Endothelial cell of umbilical vein (primary cell): ENCODE measurements at regions not wholly inside any gene's neighbourhood (a gene's known extent, or its start where the extent isn't known, plus 50 kb on each side); places are given as distances from the start of the nearest gene placed in this dataset.

Experiments
- BruUV-seq: library from RNA; stranded (reverse); fragments of 400-500 nt; replicated peaks from 2 replicates; lab custom pipeline; 2021; lab: Mats Ljungman, UMichigan
- CTCF ChIA-PET: fragments of 300-600, 350-600 bp; sonication (Branson Sonifier 250); formaldehyde crosslinking; loops from one replicate; lab custom pipeline; 2021; ENCODE audit warnings: antibody characterized with exemption, inconsistent platforms; lab: Charles Lee
- POLR2A ChIA-PET: fragments of 300-600, 350-600 bp; sonication (Branson Sonifier 250); formaldehyde crosslinking; loops from one replicate; lab custom pipeline; 2021; ENCODE audit warnings: antibody characterized with exemption, inconsistent platforms; lab: Charles Lee
- DNase-seq: peaks from one replicate; pipeline ENCODE4 v3.0.0-alpha.2; 2011; ENCODE audit warnings: low read depth, low spot score
- FAIRE-seq: peaks from 2 replicates; lab custom pipeline; 2011; peaks lifted over from hg19 to GRCh38; lab: Jason Lieb, UNC
- H2AFZ ChIP-seq: 2 replicates; pipeline ENCODE4 v1.6.0; 2012; ENCODE audit warnings: low read depth, low read length, control low read depth, inconsistent platforms
- H3K27ac ChIP-seq: 2 replicates; pipeline ENCODE4 v1.5.1; 2011; ENCODE audit warnings: low read depth, mild to moderate bottlenecking, control low read depth, low read length, moderate library complexity; ENCODE audit not compliant: insufficient read depth
- H3K27me3 ChIP-seq, 2 experiments: 2 replicates each; pipeline versions ENCODE4 v1.6.0 to v1.6.1; 2011; ENCODE audit warnings: low read length in 2 of 2, mixed read lengths in 1 of 2; ENCODE audit not compliant: control insufficient read depth in 2 of 2, insufficient read depth in 2 of 2
- H3K36me3 ChIP-seq, 2 experiments: 2 replicates in 1 of 2; 3 replicates in 1 of 2; pipeline ENCODE4 v1.5.1; 2011; ENCODE audit warnings: low read length in 2 of 2, mild to moderate bottlenecking in 1 of 2, moderate library complexity in 1 of 2; ENCODE audit not compliant: control insufficient read depth in 2 of 2, insufficient read depth in 2 of 2; ENCODE audit errors: extremely low read depth in 1 of 2
- H3K4me1 ChIP-seq: 3 replicates; pipeline ENCODE4 v1.5.1; 2011; ENCODE audit warnings: mild to moderate bottlenecking, low read length; ENCODE audit not compliant: control insufficient read depth, insufficient read depth; ENCODE audit errors: extremely low read depth
- H3K4me2 ChIP-seq: 2 replicates; pipeline ENCODE4 v1.6.1; 2011; ENCODE audit warnings: low read length, control low read depth, mixed read lengths; ENCODE audit not compliant: insufficient read depth
- H3K4me3 ChIP-seq, 3 experiments: fragments of 200-600 bp in 1 of 3; sonication (generic), shearing (Covaris generic) in 1 of 3; replicated peaks in 1 of 3; 2 replicates each; pipeline ENCODE4 v1.5.1; 2011 to 2016; ENCODE audit warnings: control low read depth in 3 of 3, low read length in 3 of 3, mild to moderate bottlenecking in 2 of 3, inconsistent platforms in 1 of 3, low read depth in 1 of 3, moderate library complexity in 1 of 3; ENCODE audit not compliant: insufficient read depth in 1 of 3
- H3K79me2 ChIP-seq: 2 replicates; pipeline ENCODE4 v1.6.0; 2012; ENCODE audit warnings: low read length, inconsistent platforms; ENCODE audit not compliant: control insufficient read depth, insufficient read depth
- H3K9ac ChIP-seq: replicated peaks from 2 replicates; pipeline ENCODE3; 2011; ENCODE audit warnings: low read length, control low read depth; ENCODE audit not compliant: insufficient read depth; ENCODE audit errors: extremely low read depth
- H3K9me1 ChIP-seq: replicated peaks from 3 replicates; pipeline ENCODE4 v1.6.0; 2011; ENCODE audit warnings: mild to moderate bottlenecking, low read length; ENCODE audit not compliant: control insufficient read depth, insufficient read depth; ENCODE audit errors: extremely low read depth
- H3K9me3 ChIP-seq: replicated peaks from 2 replicates; pipeline ENCODE4 v1.5.1; 2012; ENCODE audit warnings: low read length, inconsistent platforms; ENCODE audit not compliant: control insufficient read depth, insufficient read depth
- H4K20me1 ChIP-seq: replicated peaks from 2 replicates; pipeline ENCODE3; 2011; ENCODE audit warnings: mild to moderate bottlenecking, low read length; ENCODE audit not compliant: control insufficient read depth, insufficient read depth; ENCODE audit errors: extremely low read depth
- EZH2 ChIP-seq: IDR thresholded peaks from 2 replicates; pipeline ENCODE4 v1.6.1; 2012; ENCODE audit warnings: borderline replicate concordance, low read depth, mild to moderate bottlenecking, moderate library complexity, low read length, inconsistent platforms; ENCODE audit not compliant: severe bottlenecking
- FOS ChIP-seq: IDR thresholded peaks from 2 replicates; pipeline ENCODE4 v1.6.1; 2011; ENCODE audit warnings: mild to moderate bottlenecking, low read length, moderate library complexity, borderline replicate concordance; ENCODE audit not compliant: insufficient read depth
- GATA2 ChIP-seq: IDR thresholded peaks from 2 replicates; pipeline ENCODE4 v1.7.0; 2011; ENCODE audit warnings: low read depth, mild to moderate bottlenecking, moderate library complexity, mixed read lengths, low read length; ENCODE audit not compliant: insufficient read length, insufficient read depth
- JUN ChIP-seq: IDR thresholded peaks from 2 replicates; pipeline ENCODE4 v1.6.1; 2011; ENCODE audit warnings: borderline replicate concordance, low read depth; ENCODE audit not compliant: insufficient read length, insufficient read depth
- MAX ChIP-seq: IDR thresholded peaks from 2 replicates; pipeline ENCODE4 v1.6.1; 2011; ENCODE audit not compliant: insufficient read depth, insufficient read length
- MYC ChIP-seq: IDR thresholded peaks from one replicate; pipeline ENCODE4 v1.6.1; 2011; ENCODE audit warnings: mild to moderate bottlenecking, low read depth, low read length
- POLR2A ChIP-seq: IDR thresholded peaks from 2 replicates; pipeline ENCODE4 v1.6.1; 2012; ENCODE audit warnings: low read depth, mild to moderate bottlenecking, control low read depth, low read length
- POLR2AphosphoS5 ChIP-seq: IDR thresholded peaks from 2 replicates; pipeline ENCODE4 v1.6.1; 2012; ENCODE audit warnings: low read depth, mild to moderate bottlenecking, control low read depth, low read length, moderate library complexity; ENCODE audit not compliant: insufficient read depth
- dilution Hi-C: fragments of 300-500 bp; cut with MboI; formaldehyde crosslinking; loops from one replicate; pipeline ENCODE4 v1.15.0; 2019; ENCODE audit warnings: low sequenced_read_pairs; ENCODE audit not compliant: extremely low pct_ligation_motif_present
- intact Hi-C: fragments of 100-400 bp; cut with micrococcal nuclease; formaldehyde crosslinking; loops from one replicate; pipeline ENCODE4 v1.10.0; 2022
- TF ChIP-seq, protein P1 (sequence below), 2 donors: IDR thresholded peaks; 1 replicate in 1 of 2; 2 replicates in 1 of 2; pipeline ENCODE4 v1.5.1; 2011; ENCODE audit warnings: low read length in 2 of 2, mild to moderate bottlenecking in 2 of 2, moderate library complexity in 2 of 2, control low read depth in 1 of 2, inconsistent platforms in 1 of 2, low read depth in 1 of 2; ENCODE audit not compliant: insufficient read depth in 1 of 2; ENCODE audit errors: extremely low read depth in 1 of 2

DNA sequence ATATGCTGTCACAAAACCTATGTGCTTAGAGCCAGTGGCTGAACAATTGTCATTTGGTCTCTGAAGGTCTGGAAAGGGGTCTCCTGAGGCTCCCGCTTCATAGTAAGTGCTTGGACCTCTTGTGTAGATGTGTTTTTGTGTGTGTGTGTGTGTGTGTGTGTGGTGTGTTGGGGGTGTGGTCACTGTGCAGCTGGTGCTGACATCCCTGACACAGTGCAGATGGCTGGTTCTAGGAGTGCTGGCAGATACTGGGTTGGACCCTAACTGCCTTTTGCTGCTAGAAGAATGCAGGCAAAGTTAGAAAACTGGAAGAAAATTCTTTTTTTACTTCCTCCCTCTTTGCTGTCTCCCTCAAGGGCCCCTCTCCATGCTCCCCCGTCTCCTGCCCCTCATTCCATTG lies 1872.6 kb downstream of the ARAP2 start:
- TF ChIP-seq EZH2 (no peak), GATA2 (no peak), POLR2AphosphoS5 (no peak), MAX (no peak), JUN (no peak), POLR2A (no peak), MYC (no peak), FOS (no peak)
- TF ChIP-seq, protein P1, sequence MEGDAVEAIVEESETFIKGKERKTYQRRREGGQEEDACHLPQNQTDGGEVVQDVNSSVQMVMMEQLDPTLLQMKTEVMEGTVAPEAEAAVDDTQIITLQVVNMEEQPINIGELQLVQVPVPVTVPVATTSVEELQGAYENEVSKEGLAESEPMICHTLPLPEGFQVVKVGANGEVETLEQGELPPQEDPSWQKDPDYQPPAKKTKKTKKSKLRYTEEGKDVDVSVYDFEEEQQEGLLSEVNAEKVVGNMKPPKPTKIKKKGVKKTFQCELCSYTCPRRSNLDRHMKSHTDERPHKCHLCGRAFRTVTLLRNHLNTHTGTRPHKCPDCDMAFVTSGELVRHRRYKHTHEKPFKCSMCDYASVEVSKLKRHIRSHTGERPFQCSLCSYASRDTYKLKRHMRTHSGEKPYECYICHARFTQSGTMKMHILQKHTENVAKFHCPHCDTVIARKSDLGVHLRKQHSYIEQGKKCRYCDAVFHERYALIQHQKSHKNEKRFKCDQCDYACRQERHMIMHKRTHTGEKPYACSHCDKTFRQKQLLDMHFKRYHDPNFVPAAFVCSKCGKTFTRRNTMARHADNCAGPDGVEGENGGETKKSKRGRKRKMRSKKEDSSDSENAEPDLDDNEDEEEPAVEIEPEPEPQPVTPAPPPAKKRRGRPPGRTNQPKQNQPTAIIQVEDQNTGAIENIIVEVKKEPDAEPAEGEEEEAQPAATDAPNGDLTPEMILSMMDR (IDR thresholded peaks at IDR 0.05; ENCODE audit: extremely low read depth in 1 of 2, insufficient read depth in 1 of 2, low read depth in 1 of 2, low read length in 2 of 2): no peak
- no peak overlapping the region for H3K4me2 ChIP-seq
- H3K27ac ChIP-seq: no peak overlapping the region
- dilution Hi-C loops (no loop called here), intact Hi-C loops (no loop called here)
- no peak overlapping the region for H2AFZ ChIP-seq
- no peak overlapping the region for H3K9ac ChIP-seq
- FAIRE-seq (no peak), DNase-seq (no peak)
- no TSS peak for BruUV-seq
- H3K9me1 ChIP-seq: no peaks in the 10 kb centered on the region
- no peaks in the 10 kb centered on the region for H4K20me1 ChIP-seq
- H3K27me3 ChIP-seq: no peaks in the 10 kb centered on the region
- no peaks in the 10 kb centered on the region for H3K36me3 ChIP-seq
- H3K4me1 ChIP-seq: no peaks in the 10 kb centered on the region
- H3K79me2 ChIP-seq: no peaks in the 10 kb centered on the region
- H3K4me3 ChIP-seq: no peak overlapping the region
- no peaks in the 10 kb centered on the region for H3K9me3 ChIP-seq
- POLR2A ChIA-PET: no interaction called here
- CTCF ChIA-PET: no interaction called here
